ENCODE measurements at regions not wholly inside any gene's neighbourhood (a gene's known extent, or its start where the extent isn't known, plus 50 kb on each side); places are given as distances from the start of the nearest gene placed in this dataset.
"Not testable (repeated sequence)": the region's sequence is repeated elsewhere in the genome, so short reads cannot be mapped to it uniquely, and the experiment has no call there.

GRCh38 chr6:15827496-15828255 lies 164.8 kb upstream of the DTNBP1 start:
- no peak for DNase-seq

DNA sequence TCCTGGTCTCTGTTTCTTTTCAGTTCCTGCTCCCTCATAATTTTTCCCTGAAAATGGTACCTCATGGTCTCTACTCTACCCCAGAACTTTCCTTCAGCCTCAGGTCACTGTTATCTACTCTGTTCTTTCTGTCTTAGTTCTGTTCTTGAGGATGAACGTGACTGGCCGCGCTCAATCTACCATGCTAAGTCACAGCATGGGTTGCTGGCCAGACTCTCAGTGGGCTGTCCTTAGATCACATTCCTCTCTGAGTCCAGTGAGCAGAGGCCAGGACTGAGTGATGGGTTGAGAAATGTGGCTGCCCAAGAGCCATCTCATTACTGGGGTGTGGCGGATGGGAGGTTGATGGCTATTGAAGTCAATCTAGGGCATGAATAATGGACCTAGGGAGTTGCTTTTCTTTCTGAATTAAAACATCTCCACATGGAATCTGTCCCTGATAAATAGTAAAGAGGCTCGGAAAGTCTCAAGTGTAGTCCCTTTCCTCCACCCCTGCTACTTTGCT lies 164.0 kb upstream of the DTNBP1 start:
- no peak for DNase-seq

- DNase-seq: no peak
Observed at GRCh38 chr6:15825332-15825930, 162.6 kb upstream of the DTNBP1 start.

GRCh38 chr6:15824811-15825210 lies 162.0 kb upstream of the DTNBP1 start:
- DNase-seq: no peak

DNA sequence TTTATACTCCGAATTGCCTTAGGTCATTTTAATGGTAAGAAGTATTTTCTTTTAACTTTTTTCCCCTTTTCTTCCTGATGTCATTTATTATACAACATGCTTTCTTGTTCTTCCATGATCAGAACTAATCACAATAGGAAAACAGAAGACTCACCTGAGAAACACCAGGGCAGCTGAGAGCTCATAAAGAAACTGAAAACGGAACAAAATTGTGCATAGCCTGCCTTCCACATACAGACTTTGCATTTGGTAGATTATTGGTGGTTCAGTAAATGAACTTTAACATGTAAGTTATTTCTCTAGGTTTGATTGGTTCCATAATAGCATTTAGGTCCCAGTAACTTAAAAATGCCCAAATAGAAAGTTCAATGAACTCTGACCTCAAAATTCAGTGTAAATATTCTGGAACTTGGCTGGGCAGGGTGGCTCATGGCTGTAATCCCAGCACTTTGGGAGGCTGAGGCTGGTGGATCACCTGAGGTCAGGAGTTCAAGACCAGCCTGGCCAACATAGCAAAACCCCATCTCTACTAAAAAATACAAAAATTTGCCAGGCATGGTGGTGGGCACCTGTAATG lies 161.1 kb upstream of the DTNBP1 start:
- no peak for DNase-seq

GRCh38 chr6:15822835-15823234 lies 160.0 kb upstream of the DTNBP1 start:
- no peak for DNase-seq

DNA sequence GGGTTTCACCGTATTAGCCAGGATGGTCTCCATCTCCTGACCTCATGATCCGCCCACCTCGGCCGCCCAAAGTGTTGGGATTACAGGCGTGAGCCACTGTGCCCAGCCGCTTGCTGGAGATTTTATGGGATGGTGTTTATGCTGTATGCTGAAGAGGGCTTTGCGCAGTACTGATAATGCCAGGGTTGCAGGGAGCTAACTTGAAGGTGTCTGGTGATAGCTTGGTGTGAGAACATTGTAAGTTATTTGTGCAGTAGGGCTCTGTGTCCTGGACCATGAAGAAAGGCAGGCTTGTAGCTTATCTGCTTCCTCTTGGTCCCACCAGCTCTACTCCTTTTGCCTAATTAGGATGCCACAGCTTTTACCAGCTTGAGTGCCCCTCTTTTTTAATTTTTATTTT lies 157.0 kb upstream of the DTNBP1 start:
- no peak for DNase-seq

- no peak for DNase-seq
Observed at GRCh38 chr6:15819226-15819625, 156.4 kb upstream of the DTNBP1 start.

DNA sequence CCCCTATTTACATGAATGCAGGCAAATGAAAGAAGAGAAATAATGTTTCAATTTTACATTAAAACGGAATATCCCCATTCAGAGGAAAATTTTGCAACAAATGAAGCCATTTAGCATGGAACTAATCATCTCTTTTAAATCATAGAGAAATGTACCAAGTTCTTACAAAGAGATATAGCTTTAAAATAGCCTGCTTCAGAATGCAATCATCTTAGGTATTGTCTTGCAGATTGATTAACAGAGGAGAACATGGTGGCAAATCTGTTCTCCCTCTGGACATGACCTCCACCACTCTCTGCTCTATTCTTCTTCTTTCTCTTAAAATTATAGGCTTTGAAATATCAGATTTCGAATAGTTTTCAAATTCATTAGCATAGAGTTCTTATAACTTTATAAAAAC lies 155.7 kb upstream of the DTNBP1 start:
- DNase-seq: no peak

- no peak for DNase-seq
Observed at GRCh38 chr6:15818044-15818443, 155.2 kb upstream of the DTNBP1 start.

DNA sequence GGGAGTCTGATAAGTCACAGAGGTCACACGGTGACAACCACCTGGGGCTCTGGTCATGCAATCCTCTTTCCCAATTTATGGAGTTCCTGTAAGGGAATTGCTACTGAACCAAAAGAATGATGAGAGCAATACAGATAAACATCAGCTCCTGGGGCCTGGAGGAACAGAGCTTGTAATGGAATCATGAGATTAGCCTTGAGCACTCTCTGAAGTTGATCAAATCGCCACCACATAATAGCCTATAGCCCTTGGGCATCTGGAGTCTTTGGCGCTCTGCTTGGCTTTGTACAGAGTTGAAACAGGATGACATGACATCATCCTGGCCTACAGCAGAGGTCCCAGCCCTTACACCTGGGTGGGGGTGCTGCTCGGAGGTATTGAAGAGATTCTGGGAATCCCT lies 154.3 kb upstream of the DTNBP1 start:
- DNase-seq: no peak

GRCh38 chr6:15816661-15817060 lies 153.8 kb upstream of the DTNBP1 start:
- no peak for DNase-seq

GRCh38 chr6:15813698-15814097 lies 150.9 kb upstream of the DTNBP1 start:
- not testable (repeated sequence) for DNase-seq

DNA sequence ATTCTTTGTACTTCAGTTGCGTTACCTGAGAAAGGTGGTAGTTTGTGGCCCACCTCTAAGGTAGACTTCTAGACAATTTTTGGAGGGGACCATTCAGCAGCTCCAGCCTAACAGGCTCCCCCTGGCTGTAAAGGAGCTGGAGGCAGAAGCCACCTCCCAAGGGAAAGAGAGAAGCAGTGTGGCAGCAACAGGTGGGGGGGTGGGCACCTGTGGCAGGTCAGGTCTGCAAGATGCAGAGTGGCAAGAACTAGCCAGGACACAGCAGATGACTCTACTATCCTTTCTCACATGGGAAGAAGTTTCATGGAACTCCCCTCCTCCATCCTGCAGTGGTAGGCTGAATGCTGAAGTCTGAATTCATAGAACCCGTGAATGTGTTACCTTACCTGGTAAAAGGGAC lies 148.3 kb upstream of the DTNBP1 start:
- no peak for DNase-seq

GRCh38 chr6:15810618-15811017 lies 147.8 kb upstream of the DTNBP1 start:
- no peak for DNase-seq

- DNase-seq: no peak
Observed at GRCh38 chr6:15809367-15809766, 146.5 kb upstream of the DTNBP1 start.

DNA sequence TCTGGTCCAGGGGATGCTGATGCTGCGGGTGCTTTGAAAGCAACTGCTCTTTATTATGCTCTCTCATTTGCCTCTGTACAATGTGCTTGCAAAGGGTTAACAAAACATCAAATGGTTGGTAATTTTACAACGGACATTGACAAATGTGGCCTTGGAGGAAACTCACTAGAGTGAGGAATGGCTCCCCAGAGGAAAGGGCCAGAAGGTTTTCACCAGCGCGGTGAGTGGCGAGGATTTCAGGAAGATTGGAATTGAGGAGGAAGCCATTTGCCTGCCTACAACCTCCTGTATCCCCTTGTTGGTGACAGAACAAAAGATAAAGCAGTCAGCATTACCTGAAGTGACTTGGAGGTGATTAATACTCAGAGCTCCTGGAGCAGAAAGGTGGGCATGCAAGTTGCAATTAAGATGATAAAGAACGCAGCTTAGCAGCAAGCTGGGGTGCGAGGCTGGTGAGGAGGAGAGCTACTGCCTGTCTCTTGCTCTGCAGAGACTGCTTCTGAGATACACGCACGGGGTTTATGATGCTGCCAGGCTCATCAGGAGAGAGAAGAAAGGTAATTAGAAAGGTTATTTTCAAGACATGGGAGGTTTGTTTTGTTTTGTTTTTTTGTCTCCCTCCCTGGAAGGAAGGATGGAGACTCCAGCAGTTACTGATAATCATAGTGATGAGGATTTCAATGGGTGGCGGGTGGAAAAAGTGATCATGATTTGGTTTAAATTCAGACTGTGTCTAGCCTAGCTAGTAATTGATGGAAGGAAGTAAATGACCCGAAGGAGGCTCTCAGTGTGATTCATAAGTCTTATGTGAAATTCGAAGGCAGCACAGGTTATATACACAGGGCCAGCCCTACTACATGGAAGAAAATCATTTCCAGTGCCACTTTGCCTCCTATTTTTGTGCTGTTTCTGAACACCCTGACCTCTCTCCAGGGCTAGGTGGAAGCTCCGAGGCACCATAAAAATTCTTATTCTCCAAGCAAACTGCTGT lies 141.6 kb upstream of the DTNBP1 start:
- no peak for DNase-seq

GRCh38 chr6:15802466-15802865 lies 139.6 kb upstream of the DTNBP1 start:
- no peak for DNase-seq

GRCh38 chr6:15801912-15802311 lies 139.1 kb upstream of the DTNBP1 start:
- DNase-seq: no peak

DNA sequence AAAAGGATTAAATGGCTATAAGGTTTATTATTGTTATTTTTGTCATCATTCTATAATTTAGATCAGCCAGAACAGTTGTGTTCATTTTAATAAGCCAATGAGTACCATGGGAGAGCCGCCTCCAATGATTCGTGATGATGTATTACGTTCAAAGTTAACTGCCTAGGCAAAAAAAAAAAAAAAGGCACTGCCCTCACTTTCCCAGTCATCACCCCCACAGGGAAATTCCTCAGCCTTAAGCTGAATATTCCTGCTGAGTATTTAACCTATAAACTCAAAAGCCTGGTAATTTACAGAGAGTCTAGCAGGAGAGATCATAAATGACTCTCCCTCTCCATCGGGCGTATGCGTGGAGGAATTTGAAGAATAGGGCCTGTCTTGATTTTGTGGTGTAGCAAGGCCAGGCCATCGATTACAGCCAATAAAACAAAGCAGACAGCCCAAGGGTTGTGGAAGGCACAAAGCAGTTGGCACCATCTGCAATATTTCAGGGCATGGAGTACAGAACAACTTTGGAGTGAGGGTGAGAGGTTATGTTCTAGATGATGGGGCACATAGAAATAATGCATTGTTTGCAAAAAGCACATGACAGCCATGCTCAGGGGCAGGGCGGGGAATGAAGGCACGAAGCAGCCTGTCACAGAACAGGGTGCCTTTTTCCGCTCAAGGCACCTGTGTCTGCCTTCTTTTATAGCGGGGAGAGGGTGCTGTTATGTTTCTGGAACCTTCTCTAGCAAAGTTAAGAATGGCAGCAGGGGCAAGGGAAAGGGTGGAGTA lies 138.2 kb upstream of the DTNBP1 start:
- no peak for DNase-seq

DNA sequence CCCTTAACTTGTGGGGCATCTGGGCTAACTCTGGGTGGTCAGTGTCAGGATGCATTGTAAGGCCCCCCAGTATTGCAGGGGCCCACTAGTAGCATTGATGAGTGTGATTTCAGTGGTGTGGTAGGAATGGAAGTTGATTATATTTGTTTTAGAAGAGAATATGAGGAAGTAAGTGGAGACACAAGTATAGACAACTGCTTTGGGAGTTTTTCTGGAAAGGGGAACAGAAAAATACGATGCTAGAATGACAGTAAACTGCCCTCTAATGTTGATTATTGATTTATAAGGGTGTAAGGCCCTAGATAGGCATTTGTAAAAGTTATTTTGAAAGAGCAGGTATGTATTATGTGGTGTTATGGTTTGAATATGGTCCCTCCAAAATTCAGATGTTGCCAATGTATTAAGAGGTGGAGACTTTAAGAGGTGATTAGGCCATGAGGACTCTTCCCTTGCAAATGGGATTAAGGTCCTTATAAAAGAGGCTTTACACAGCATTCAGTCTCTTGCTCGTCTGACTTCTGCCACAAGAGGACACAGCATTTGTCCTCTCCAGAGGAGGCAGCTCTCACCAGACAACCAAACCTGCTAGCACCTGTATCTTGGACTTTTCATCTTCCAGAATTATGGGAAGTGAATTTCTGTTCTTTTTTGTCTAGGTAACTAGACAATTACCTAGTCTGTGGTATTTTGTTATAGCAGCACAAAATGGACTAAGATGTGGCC lies 135.9 kb upstream of the DTNBP1 start:
- DNase-seq: no peak

DNA sequence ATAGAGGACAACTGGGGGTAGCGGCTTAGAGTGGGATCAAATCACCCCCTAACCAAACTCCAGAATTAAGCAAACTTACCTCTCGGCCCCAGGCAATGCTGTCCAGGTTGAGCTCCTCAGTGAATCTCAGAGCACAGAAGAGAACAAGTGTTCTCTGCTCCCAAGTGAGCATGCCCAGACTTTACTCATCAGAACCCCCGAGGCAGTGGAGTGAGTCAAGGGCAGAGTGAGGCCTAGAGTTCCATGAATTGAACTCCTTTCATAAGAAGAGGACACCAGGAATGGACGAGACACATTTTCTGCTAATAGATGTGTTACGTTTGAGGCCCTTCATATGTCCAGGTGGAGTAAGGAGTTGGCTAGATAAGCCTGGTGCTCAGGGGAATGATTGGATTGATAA lies 134.0 kb upstream of the DTNBP1 start:
- DNase-seq: no peak

Measured in NCI-H1092 treated with DMSO at 0.1 percent for 48 hours (cell line).